ENCODE measurements at regions not wholly inside any gene's neighbourhood (a gene's known extent, or its start where the extent isn't known, plus 50 kb on each side); places are given as distances from the start of the nearest gene placed in this dataset.
"Not testable (repeated sequence)": the region's sequence is repeated elsewhere in the genome, so short reads cannot be mapped to it uniquely, and the experiment has no call there.

DNA sequence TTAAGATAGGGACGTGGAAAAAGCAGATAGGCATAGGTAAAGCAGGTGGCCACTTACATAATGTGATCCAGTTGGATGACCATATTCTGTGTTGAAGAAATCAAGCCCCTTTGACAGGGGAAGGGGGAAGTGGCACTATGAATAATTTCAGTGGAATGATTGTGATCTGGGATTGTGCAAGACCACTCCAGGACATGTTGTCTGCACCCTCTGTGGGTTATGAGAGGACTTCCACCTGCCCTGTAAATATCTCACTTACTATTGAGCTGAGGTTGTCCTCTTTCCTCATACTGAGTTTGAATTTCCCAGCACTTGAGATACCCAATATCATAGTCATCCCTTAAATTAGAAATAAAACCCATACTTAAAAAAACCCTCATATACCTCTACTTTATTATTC lies 220.7 kb downstream of the IRS1 start:
- DNase-seq (ENCODE audit: low read depth), result no peak

GRCh38 chr2:226578373-226578772 lies 221.2 kb downstream of the IRS1 start:
- DNase-seq (ENCODE audit: low read depth), result no peak

GRCh38 chr2:226575928-226576327 lies 223.7 kb downstream of the IRS1 start:
- no peak for DNase-seq (ENCODE audit: low read depth)

- DNase-seq (ENCODE audit: low read depth), result no peak
Measured at GRCh38 chr2:226573158-226573557, 226.5 kb downstream of the IRS1 start.

DNA sequence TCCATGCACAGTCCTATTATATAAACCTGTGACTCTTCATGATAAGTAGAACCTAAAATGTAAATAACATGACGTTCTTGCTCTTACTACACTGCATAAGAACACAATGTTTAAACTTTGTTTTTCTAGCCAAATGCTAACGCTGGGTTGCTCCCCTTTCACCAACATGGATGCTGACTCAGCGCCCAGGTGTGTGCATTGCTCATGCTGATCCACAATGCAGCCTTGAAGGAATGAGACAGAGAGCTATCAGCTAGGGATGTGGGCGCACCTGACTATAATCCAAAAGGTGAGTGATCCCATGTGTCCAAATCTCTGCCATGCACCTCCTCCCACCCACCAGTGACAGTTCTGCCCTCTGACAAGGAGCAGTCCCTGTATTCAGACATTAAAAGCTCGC lies 235.0 kb downstream of the IRS1 start:
- no peak for DNase-seq (ENCODE audit: low read depth)

DNA sequence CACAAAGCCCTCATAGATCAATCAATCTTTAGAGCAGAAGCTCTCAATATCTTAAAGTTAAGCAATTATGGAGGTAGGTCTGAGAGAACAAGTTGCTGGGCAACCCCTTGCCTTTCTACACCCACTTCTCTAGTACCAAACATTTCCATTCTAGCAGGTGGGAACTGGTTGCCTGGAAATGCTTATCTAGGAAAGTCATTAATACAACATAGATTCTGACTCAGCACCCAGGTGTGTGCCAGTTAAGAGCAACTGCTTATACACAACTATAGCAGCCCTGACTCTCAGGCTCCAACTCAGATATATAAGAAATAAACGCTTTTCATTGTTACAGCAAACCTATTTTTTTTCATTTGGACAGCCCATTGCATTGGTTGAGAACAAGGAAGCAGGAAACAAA lies 237.7 kb downstream of the IRS1 start:
- DNase-seq (ENCODE audit: low read depth), result no peak

DNA sequence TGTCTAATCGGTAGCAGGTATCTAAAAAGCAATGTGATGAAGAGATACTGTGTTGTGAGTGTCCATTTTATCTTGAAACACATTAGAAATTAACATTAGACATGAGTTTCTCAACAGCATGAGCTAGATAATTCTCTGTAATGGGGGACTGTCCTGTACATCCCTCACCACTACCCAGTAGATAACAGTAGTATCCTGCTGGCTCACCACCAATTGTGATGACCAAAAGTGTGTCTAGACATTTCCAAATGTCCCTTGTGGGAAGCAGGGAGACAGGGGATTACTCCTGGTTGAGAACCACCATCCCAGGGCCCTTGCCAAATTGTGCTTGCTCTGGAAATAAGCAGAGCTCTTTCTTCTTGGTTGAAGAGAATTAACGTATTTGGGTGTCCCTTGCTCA lies 239.3 kb downstream of the IRS1 start:
- no peak for DNase-seq (ENCODE audit: low read depth)

GRCh38 chr2:226559536-226559935 lies 240.1 kb downstream of the IRS1 start:
- DNase-seq (ENCODE audit: low read depth), result no peak

DNA sequence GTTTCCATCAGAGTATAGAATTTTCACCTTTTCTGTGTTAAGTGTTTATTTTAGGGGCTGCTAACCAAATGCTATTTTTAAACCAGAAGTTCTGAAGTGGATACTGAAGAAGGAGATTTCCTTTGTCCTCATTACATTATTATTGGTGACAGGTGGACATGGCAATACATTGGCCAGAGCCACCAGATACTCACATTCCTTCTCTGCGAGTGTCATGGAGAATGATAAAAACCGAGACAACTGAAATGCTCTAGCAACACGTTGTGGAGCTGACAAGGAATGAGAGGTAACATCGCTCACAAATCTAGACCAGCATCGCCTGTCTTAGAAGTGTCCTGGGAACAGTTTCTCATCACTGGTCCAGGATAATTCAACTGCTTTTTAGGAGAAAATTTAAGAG lies 241.2 kb downstream of the IRS1 start:
- no peak for DNase-seq (ENCODE audit: low read depth)

DNA sequence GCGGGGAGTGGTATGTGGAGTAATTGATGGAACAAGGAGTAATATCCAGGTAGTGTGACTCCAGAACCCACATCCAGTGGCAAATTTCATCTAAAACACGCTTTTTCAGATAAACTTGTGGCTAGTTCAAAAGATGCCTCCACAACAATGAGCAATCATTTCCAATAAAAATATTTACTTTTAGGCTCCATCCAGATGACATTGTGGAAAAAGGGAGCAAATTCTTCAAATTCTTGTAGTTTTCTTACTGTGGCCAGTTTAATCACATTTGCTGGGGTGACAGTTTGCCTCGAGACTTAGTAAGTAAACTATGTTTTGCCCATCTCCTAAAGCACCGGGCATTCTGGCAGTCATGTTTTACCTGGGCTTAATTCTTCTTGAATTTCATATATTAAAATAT lies 243.6 kb downstream of the IRS1 start:
- DNase-seq (ENCODE audit: low read depth), result no peak

DNA sequence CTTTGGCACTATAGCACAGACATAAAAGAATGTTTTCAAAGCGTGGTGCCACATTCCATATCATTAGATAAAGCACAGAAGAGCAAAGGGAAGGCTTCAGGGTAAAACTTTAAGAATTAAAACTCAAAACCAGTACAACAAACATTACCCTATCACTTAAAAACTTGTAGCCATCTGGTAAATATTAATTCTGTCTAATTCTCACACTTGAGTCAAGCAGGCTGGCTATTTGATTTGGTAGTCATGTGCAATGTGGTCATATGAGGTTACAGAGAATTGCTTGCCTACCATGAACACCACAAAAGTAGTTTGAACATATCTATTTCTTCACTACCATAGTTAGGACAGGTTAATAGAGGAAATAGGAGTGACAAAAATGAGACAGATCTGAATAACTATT lies 244.9 kb downstream of the IRS1 start:
- peak; percentile 18 for DNase-seq (ENCODE audit: low read depth)

GRCh38 chr2:226553333-226553732 lies 246.3 kb downstream of the IRS1 start:
- DNase-seq (ENCODE audit: low read depth), result no peak

GRCh38 chr2:226552571-226553285 lies 246.9 kb downstream of the IRS1 start:
- no peak for DNase-seq (ENCODE audit: low read depth)

GRCh38 chr2:226551522-226552250 lies 247.9 kb downstream of the IRS1 start:
- DNase-seq (ENCODE audit: low read depth), result no peak

GRCh38 chr2:226550801-226551200 lies 248.8 kb downstream of the IRS1 start:
- no peak for DNase-seq (ENCODE audit: low read depth)

- DNase-seq (ENCODE audit: low read depth), result no peak
Measured at GRCh38 chr2:226548732-226549131, 250.9 kb downstream of the IRS1 start.

- no peak for DNase-seq (ENCODE audit: low read depth)
Measured at GRCh38 chr2:226544596-226545210, 254.9 kb downstream of the IRS1 start.

- DNase-seq (ENCODE audit: low read depth), result no peak
Measured at GRCh38 chr2:226540204-226540994, 259.2 kb downstream of the IRS1 start.

DNA sequence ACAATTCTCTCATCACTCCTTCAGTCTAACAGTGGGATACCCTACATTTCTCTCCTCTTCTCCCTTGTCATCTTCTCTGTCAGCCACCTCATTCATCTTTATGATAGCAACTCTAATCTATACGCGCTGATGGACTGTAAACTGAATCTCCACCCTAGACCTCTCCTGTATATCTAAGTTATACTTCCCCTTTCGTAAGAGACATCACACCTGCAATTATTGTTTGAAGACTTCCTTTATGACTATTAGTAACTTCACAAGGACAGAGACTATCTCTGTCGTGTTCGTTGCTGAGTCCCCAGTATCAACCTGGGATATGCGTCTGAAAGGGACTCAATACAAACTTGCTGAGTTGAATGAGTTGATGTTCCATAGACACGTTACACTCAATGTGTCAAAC lies 263.2 kb downstream of the IRS1 start:
- DNase-seq (ENCODE audit: low read depth), result no peak

GRCh38 chr2:226532976-226533375 lies 266.6 kb downstream of the IRS1 start:
- not testable (repeated sequence) for DNase-seq (ENCODE audit: low read depth)

DNA sequence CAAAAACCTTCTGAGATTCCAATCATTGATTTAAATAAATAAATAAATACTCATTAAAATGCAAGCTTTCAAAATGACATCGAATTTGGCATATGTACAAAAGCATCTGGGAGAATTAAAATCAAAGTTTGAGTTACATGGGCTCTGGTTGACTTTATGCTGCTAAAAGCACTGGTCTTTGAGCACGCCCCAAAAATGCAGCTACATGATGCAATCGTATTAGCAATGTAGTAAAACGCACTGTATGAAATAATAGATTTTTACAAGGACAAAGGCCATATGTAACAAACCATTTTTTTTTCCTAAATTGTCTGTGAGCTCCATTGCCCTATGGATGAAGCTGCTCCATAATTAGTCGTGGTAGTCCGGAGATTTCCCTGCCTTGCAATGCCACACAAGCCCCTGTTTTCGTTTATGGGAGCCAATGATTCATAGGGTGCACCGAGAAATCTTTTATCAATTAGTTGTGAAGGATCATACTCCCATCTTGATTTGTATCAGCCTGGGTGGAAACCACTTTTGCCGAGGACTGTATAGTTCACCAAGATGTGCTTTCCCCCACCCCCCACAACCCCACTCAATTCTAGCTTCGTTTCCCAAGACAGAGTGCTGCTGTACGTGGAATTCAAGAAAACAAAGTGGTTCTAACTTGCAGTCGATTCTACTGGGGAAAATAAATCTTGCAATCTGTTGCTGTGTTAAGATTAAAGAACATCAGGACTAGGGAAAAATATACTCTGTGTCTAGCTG lies 268.4 kb downstream of the IRS1 start:
- DNase-seq (ENCODE audit: low read depth), result no peak

GRCh38 chr2:226529556-226529955 lies 270.1 kb downstream of the IRS1 start:
- DNase-seq (ENCODE audit: low read depth), result no peak

Data from GM04504 (cell line).